ENCODE measurements at regions not wholly inside any gene's neighbourhood (a gene's known extent, or its start where the extent isn't known, plus 50 kb on each side); places are given as distances from the start of the nearest gene placed in this dataset.
"Not testable (repeated sequence)": the region's sequence is repeated elsewhere in the genome, so short reads cannot be mapped to it uniquely, and the experiment has no call there.

GRCh38 chr12:87332987-87333726, 696.0 kb downstream of the C12orf50 start:
- DNase-seq (ENCODE audit: low spot score): no peak

- DNase-seq (ENCODE audit: low spot score): not testable (repeated sequence)
These were observed 699.1 kb downstream of the C12orf50 start for GRCh38 chr12:87330071-87330555.

- no peak for DNase-seq (ENCODE audit: low spot score)
These were observed 699.9 kb downstream of the C12orf50 start for GRCh38 chr12:87329076-87329863.

GRCh38 chr12:87323369-87323768, 705.8 kb downstream of the C12orf50 start:
- peak; percentile 18 for DNase-seq (ENCODE audit: low spot score)

GRCh38 chr12:87320724-87321123, 708.5 kb downstream of the C12orf50 start:
- DNase-seq (ENCODE audit: low spot score): no peak

- DNase-seq (ENCODE audit: low spot score): no peak
These were observed 711.9 kb downstream of the C12orf50 start for GRCh38 chr12:87317302-87317701.

- DNase-seq (ENCODE audit: low spot score): no peak
These were observed 718.0 kb downstream of the C12orf50 start for GRCh38 chr12:87311206-87311605.

- DNase-seq (ENCODE audit: low spot score): no peak
These were observed 719.1 kb downstream of the C12orf50 start for GRCh38 chr12:87310126-87310525.

- DNase-seq (ENCODE audit: low spot score): no peak
These were observed 723.7 kb downstream of the C12orf50 start for GRCh38 chr12:87305481-87305880.

GRCh38 chr12:87304406-87304805, 724.8 kb downstream of the C12orf50 start:
- DNase-seq (ENCODE audit: low spot score): no peak

GRCh38 chr12:87303396-87304012, 725.7 kb downstream of the C12orf50 start:
- DNase-seq (ENCODE audit: low spot score): no peak

GRCh38 chr12:87302126-87302745, 727.0 kb downstream of the C12orf50 start:
- DNase-seq (ENCODE audit: low spot score): no peak

GRCh38 chr12:87290505-87290904, 738.7 kb downstream of the C12orf50 start:
- no peak for DNase-seq (ENCODE audit: low spot score)

GRCh38 chr12:87283886-87284285, 745.3 kb downstream of the C12orf50 start:
- no peak for DNase-seq (ENCODE audit: low spot score)

GRCh38 chr12:87283111-87283510, 746.1 kb downstream of the C12orf50 start:
- no peak for DNase-seq (ENCODE audit: low spot score)

- no peak for DNase-seq (ENCODE audit: low spot score)
These were observed 748.3 kb downstream of the C12orf50 start for GRCh38 chr12:87280893-87281292.

GRCh38 chr12:87280356-87280755, 748.8 kb downstream of the C12orf50 start:
- DNase-seq (ENCODE audit: low spot score): no peak

GRCh38 chr12:87274594-87275245, 754.5 kb downstream of the C12orf50 start:
- no peak for DNase-seq (ENCODE audit: low spot score)

GRCh38 chr12:87272851-87273250, 756.4 kb downstream of the C12orf50 start:
- DNase-seq (ENCODE audit: low spot score): no peak

GRCh38 chr12:87270919-87271318, 758.3 kb downstream of the C12orf50 start:
- no peak for DNase-seq (ENCODE audit: low spot score)

- DNase-seq (ENCODE audit: low spot score): no peak
These were observed 762.9 kb downstream of the C12orf50 start for GRCh38 chr12:87266305-87266704.

- no peak for DNase-seq (ENCODE audit: low spot score)
These were observed 769.8 kb downstream of the C12orf50 start for GRCh38 chr12:87259391-87259790.
